IMR-90 (cell line): ENCODE measurements at regions not wholly inside any gene's neighbourhood (a gene's known extent, or its start where the extent isn't known, plus 50 kb on each side); places are given as distances from the start of the nearest gene placed in this dataset.

ENCODE experiments used
- ATAC-seq: fragments of 200-7000 bp; cut with Tn5 transposase; 2 replicates; pipeline ENCODE4 v1.9.1; 2020; ENCODE audit warnings: low read depth, mild to moderate bottlenecking, moderate library complexity
- BruUV-seq: library from RNA; stranded (reverse); fragments of 400-500 nt; replicated peaks from 2 replicates; lab custom pipeline; 2021; lab: Mats Ljungman, UMichigan
- CTCF ChIA-PET: fragments of 300-600 bp; formaldehyde crosslinking; extraction: SDS; loops from one replicate; lab custom pipeline; 2021; ENCODE audit warnings: antibody characterized with exemption; lab: Yijun Ruan, JAX
- POLR2A ChIA-PET: fragments of 300-600 bp; sonication (Branson Sonifier 250); formaldehyde crosslinking; loops from one replicate; lab custom pipeline; 2022; ENCODE audit warnings: antibody characterized with exemption; ENCODE audit not compliant: unreplicated experiment; lab: Charles Lee
- DNase-seq: peaks from one replicate; pipeline ENCODE4 v3.0.0; 2013
- H2AFZ ChIP-seq: replicated peaks from 2 replicates; pipeline ENCODE3; 2013; ENCODE audit warnings: low read length, mild to moderate bottlenecking; ENCODE audit not compliant: poor library complexity
- H2AK5ac ChIP-seq: 2 replicates; pipeline ENCODE4 v1.6.1; 2013; ENCODE audit warnings: low read depth, low read length, inconsistent platforms
- H2AK9ac ChIP-seq: replicated peaks from 2 replicates; pipeline ENCODE3; 2013; ENCODE audit warnings: mild to moderate bottlenecking, low read depth, low read length, moderate library complexity; ENCODE audit not compliant: poor library complexity
- H2BK120ac ChIP-seq: 2 replicates; pipeline ENCODE4 v1.6.1; 2013; ENCODE audit warnings: low read depth, low read length, inconsistent platforms
- H2BK15ac ChIP-seq: 3 replicates; pipeline ENCODE4 v1.6.1; 2013; ENCODE audit warnings: low read depth, low read length, inconsistent platforms
- H2BK20ac ChIP-seq: 2 replicates; pipeline ENCODE4 v1.6.1; 2013; ENCODE audit warnings: low read depth, mild to moderate bottlenecking, inconsistent platforms, low read length, moderate library complexity
- H2BK5ac ChIP-seq: 2 replicates; pipeline ENCODE4 v1.6.1; 2013; ENCODE audit warnings: mild to moderate bottlenecking, low read depth, low read length, inconsistent platforms; ENCODE audit not compliant: poor library complexity, severe bottlenecking
- H3K14ac ChIP-seq: replicated peaks from 2 replicates; pipeline ENCODE4 v1.6.1; 2013; ENCODE audit warnings: low read depth, low read length, inconsistent platforms
- H3K18ac ChIP-seq: 2 replicates; pipeline ENCODE4 v1.6.1; 2013; ENCODE audit warnings: low read depth, low read length, control low read depth
- H3K23ac ChIP-seq: 2 replicates; pipeline ENCODE4 v1.6.1; 2013; ENCODE audit warnings: low read depth, low read length, inconsistent platforms
- H3K27ac ChIP-seq: 2 replicates; pipeline ENCODE4 v1.5.1; 2013; ENCODE audit warnings: mild to moderate bottlenecking, control low read depth, low read length; ENCODE audit not compliant: insufficient read depth
- H3K27me3 ChIP-seq: 2 replicates; pipeline ENCODE4 v1.6.1; 2013; ENCODE audit warnings: low read length; ENCODE audit not compliant: control insufficient read depth, insufficient read depth
- H3K36me3 ChIP-seq: 2 replicates; pipeline ENCODE4 v1.6.1; 2013; ENCODE audit warnings: low read length, mixed read lengths; ENCODE audit not compliant: control insufficient read depth, insufficient read depth
- H3K4ac ChIP-seq: 2 replicates; pipeline ENCODE4 v1.6.1; 2013; ENCODE audit warnings: low read depth, low read length, inconsistent platforms
- H3K4me1 ChIP-seq: 2 replicates; pipeline ENCODE4 v1.6.1; 2013; ENCODE audit warnings: low read length, mixed read lengths; ENCODE audit not compliant: control insufficient read depth, insufficient read depth
- H3K4me2 ChIP-seq: 2 replicates; pipeline ENCODE4 v1.6.1; 2013; ENCODE audit warnings: low read depth, mild to moderate bottlenecking, control low read depth, low read length, moderate library complexity
- H3K4me3 ChIP-seq: 2 replicates; pipeline ENCODE4 v1.5.1; 2013; ENCODE audit warnings: low read depth, mild to moderate bottlenecking, control low read depth, low read length, moderate library complexity; ENCODE audit not compliant: insufficient read depth
- H3K56ac ChIP-seq: 2 replicates; pipeline ENCODE4 v1.6.1; 2013; ENCODE audit warnings: low read length, inconsistent platforms; ENCODE audit not compliant: insufficient read depth; ENCODE audit errors: extremely low read depth
- H3K79me1 ChIP-seq, 2 experiments: 2 replicates each; pipeline ENCODE4 v1.6.1; 2013; ENCODE audit warnings: low read length in 2 of 2, inconsistent platforms in 1 of 2, low read depth in 1 of 2
- H3K9ac ChIP-seq: 2 replicates; pipeline ENCODE4 v1.6.1; 2013; ENCODE audit warnings: low read depth, low read length, control low read depth
- H3K9me1 ChIP-seq: 2 replicates; pipeline ENCODE4 v1.6.1; 2013; ENCODE audit warnings: low read length, inconsistent platforms; ENCODE audit not compliant: insufficient read depth
- H3K9me3 ChIP-seq: 2 replicates; pipeline ENCODE4 v1.6.1; 2013; ENCODE audit warnings: low read length; ENCODE audit not compliant: control insufficient read depth, insufficient read depth
- H4K20me1 ChIP-seq: 2 replicates; pipeline ENCODE4 v1.6.1; 2013; ENCODE audit warnings: low read length, inconsistent platforms; ENCODE audit not compliant: insufficient read depth
- H4K5ac ChIP-seq: 2 replicates; pipeline ENCODE4 v1.6.1; 2013; ENCODE audit warnings: mild to moderate bottlenecking, low read depth, low read length, control low read depth
- H4K8ac ChIP-seq, 2 experiments: 2 replicates each; pipeline ENCODE4 v1.6.1; 2013; ENCODE audit warnings: low read depth in 2 of 2, low read length in 2 of 2, control low read depth in 1 of 2, inconsistent platforms in 1 of 2
- H4K91ac ChIP-seq: 2 replicates; pipeline ENCODE4 v1.6.1; 2013; ENCODE audit warnings: low read depth, low read length, inconsistent platforms; ENCODE audit not compliant: insufficient read depth
- BHLHE40 ChIP-seq: fragments of 150-350 bp; IDR thresholded peaks from 2 replicates; pipeline ENCODE4 v1.6.1; 2016; ENCODE audit warnings: mild to moderate bottlenecking, low read depth, low read length
- CEBPB ChIP-seq: IDR thresholded peaks from 2 replicates; pipeline ENCODE4 v1.6.1; 2012; ENCODE audit warnings: low read depth, low read length, improper control_type of control experiment
- CHD1 ChIP-seq: IDR thresholded peaks from 2 replicates; pipeline ENCODE4 v1.6.1; 2012; ENCODE audit warnings: low read depth, low read length, improper control_type of control experiment
- FOS ChIP-seq: fragments of 150-350 bp; IDR thresholded peaks from 2 replicates; pipeline ENCODE4 v1.6.1; 2016; ENCODE audit warnings: low read depth, low read length
- MAFK ChIP-seq: IDR thresholded peaks from 2 replicates; pipeline ENCODE4 v1.6.1; 2012; ENCODE audit warnings: low read depth, low read length, improper control_type of control experiment
- MAZ ChIP-seq: IDR thresholded peaks from 2 replicates; pipeline ENCODE4 v1.6.1; 2012; ENCODE audit warnings: low read depth, mild to moderate bottlenecking, low read length, improper control_type of control experiment, moderate library complexity, borderline replicate concordance
- NFE2L2 ChIP-seq: fragments of 150-350 bp; IDR thresholded peaks from 2 replicates; pipeline ENCODE4 v1.6.1; 2016; ENCODE audit warnings: low read depth, mild to moderate bottlenecking, low read length
- RAD21 ChIP-seq: IDR thresholded peaks from 2 replicates; pipeline ENCODE4 v1.6.1; 2012; ENCODE audit warnings: low read length, improper control_type of control experiment
- RCOR1 ChIP-seq: IDR thresholded peaks from 2 replicates; pipeline ENCODE4 v1.6.1; 2012; ENCODE audit warnings: mild to moderate bottlenecking, low read length, improper control_type of control experiment; ENCODE audit not compliant: insufficient replicate concordance
- RFX5 ChIP-seq: IDR thresholded peaks from 2 replicates; pipeline ENCODE4 v1.8.0; 2012; ENCODE audit warnings: low read depth, mild to moderate bottlenecking, low read length, moderate library complexity
- SMC3 ChIP-seq: fragments of 150-350 bp; IDR thresholded peaks from 2 replicates; pipeline ENCODE4 v1.6.1; 2016; ENCODE audit warnings: low read depth, mild to moderate bottlenecking, antibody characterized with exemption, low read length, moderate library complexity
- WGBS, 2 experiments: methylation state at CpG; one replicate each; pipeline versions ENCODE4 v1.1.5 to v1.1.7; 2013; ENCODE audit warnings: missing lambda C conversion rate in 2 of 2; ENCODE audit not compliant: insufficient read length in 1 of 2; ENCODE audit errors: extremely low coverage in 2 of 2; 5-methylcytosine and 5-hydroxymethylcytosine counted together
- dilution Hi-C: fragments of 300-500 bp; cut with HindIII; formaldehyde crosslinking; loops from one replicate; pipeline ENCODE4 v1.14.3; 2018; ENCODE audit warnings: low sequenced_read_pairs; ENCODE audit not compliant: unreplicated experiment
- in situ Hi-C: fragments of 300-500 bp; cut with MboI; formaldehyde crosslinking; loops from 3 replicates; pipeline ENCODE4 v1.14.3; 2019; ENCODE audit warnings: low sequenced_read_pairs, inconsistent platforms, mixed read lengths
- intact Hi-C: fragments of 100-400 bp; cut with micrococcal nuclease; formaldehyde crosslinking; loops from 2 replicates; pipeline ENCODE4 v1.10.0; 2022
- TF ChIP-seq, protein P1 (sequence below): fragments of 150-350 bp; IDR thresholded peaks from 2 replicates; pipeline ENCODE4 v1.6.1; 2016; ENCODE audit warnings: low read depth, mild to moderate bottlenecking, low read length, moderate library complexity, borderline replicate concordance
- TF ChIP-seq, protein P2 (sequence below): conservative IDR thresholded peaks from 2 replicates; pipeline ENCODE4 v1.5.1; 2012; ENCODE audit warnings: mild to moderate bottlenecking, low read depth, low read length, improper control_type of control experiment
- TF ChIP-seq, protein P3 (sequence below): fragments of 150-350 bp; IDR thresholded peaks from 2 replicates; pipeline ENCODE4 v1.6.1; 2017; ENCODE audit warnings: mild to moderate bottlenecking, antibody characterized with exemption, low read length, low read depth

DNA sequence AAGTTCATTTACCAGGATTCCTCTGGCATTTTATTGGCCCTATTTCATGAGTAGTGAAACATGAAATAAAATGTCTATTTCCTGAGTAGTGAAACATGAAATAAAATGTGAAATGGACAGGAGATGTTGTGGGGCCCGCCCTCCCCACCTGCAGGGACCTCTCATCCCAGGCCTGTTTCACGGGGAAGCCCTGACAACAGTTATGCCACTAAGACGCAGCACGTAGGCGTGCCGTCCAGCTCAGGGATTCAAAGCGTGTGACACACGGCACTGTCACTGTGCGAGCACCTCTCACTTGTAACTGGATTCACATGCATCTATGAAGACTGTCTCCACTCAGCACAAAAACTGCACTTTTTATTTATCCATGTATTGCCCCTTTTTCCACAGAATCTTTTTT, 83.4 kb upstream of the SNTG2 start:
- Histone ChIP-seq H2BK20ac (no peak overlapping the region), H2BK5ac (no peak overlapping the region), H3K79me1 (no peaks in the 10 kb centered on the region), H3K9me1 (no peaks in the 10 kb centered on the region), H3K4ac (no peak overlapping the region), H3K9ac (no peak overlapping the region), H2BK15ac (no peak overlapping the region), H3K23ac (no peak overlapping the region), H3K18ac (no peak overlapping the region), H3K4me1 (no peaks in the 10 kb centered on the region), H4K20me1 (no peaks in the 10 kb centered on the region), H3K4me3 (no peak overlapping the region), H3K4me2 (no peak overlapping the region), H2BK120ac (no peak overlapping the region), H3K56ac (no peak overlapping the region), H3K14ac (no peak overlapping the region), H4K91ac (no peak overlapping the region), H2AFZ (no peak overlapping the region), H3K27me3 (no peaks in the 10 kb centered on the region), H2AK5ac (no peak overlapping the region), H3K27ac (no peak overlapping the region), H3K36me3 (no peaks in the 10 kb centered on the region), H2AK9ac (no peak overlapping the region), H4K5ac (no peak overlapping the region), H3K9me3 (peaks cover 12% of the 10 kb centered on the region), H4K8ac (no peak overlapping the region)
- no TSS peak for BruUV-seq
- intact Hi-C loops, result no loop called here
- TF ChIP-seq CHD1, result no peak
- TF ChIP-seq, protein P1, sequence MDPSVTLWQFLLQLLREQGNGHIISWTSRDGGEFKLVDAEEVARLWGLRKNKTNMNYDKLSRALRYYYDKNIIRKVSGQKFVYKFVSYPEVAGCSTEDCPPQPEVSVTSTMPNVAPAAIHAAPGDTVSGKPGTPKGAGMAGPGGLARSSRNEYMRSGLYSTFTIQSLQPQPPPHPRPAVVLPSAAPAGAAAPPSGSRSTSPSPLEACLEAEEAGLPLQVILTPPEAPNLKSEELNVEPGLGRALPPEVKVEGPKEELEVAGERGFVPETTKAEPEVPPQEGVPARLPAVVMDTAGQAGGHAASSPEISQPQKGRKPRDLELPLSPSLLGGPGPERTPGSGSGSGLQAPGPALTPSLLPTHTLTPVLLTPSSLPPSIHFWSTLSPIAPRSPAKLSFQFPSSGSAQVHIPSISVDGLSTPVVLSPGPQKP, result no peak
- no peak for TF ChIP-seq FOS
- TF ChIP-seq BHLHE40, result no peak
- no peak for TF ChIP-seq RFX5
- TF ChIP-seq, protein P2, sequence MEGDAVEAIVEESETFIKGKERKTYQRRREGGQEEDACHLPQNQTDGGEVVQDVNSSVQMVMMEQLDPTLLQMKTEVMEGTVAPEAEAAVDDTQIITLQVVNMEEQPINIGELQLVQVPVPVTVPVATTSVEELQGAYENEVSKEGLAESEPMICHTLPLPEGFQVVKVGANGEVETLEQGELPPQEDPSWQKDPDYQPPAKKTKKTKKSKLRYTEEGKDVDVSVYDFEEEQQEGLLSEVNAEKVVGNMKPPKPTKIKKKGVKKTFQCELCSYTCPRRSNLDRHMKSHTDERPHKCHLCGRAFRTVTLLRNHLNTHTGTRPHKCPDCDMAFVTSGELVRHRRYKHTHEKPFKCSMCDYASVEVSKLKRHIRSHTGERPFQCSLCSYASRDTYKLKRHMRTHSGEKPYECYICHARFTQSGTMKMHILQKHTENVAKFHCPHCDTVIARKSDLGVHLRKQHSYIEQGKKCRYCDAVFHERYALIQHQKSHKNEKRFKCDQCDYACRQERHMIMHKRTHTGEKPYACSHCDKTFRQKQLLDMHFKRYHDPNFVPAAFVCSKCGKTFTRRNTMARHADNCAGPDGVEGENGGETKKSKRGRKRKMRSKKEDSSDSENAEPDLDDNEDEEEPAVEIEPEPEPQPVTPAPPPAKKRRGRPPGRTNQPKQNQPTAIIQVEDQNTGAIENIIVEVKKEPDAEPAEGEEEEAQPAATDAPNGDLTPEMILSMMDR, result no peak
- no peak for TF ChIP-seq SMC3
- TF ChIP-seq, protein P3, sequence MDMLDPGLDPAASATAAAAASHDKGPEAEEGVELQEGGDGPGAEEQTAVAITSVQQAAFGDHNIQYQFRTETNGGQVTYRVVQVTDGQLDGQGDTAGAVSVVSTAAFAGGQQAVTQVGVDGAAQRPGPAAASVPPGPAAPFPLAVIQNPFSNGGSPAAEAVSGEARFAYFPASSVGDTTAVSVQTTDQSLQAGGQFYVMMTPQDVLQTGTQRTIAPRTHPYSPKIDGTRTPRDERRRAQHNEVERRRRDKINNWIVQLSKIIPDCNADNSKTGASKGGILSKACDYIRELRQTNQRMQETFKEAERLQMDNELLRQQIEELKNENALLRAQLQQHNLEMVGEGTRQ, result no peak
- no peak for TF ChIP-seq MAFK
- TF ChIP-seq CEBPB, result no peak
- TF ChIP-seq RAD21, result no peak
- no peak for TF ChIP-seq MAZ
- TF ChIP-seq NFE2L2, result no peak
- TF ChIP-seq RCOR1, result no peak
- WGBS, 2 experiments, result 60% methylated on average over 5 of the region's 9 CpGs; no CpG with 5 or more reads in 1 of the 2 experiments
- DNase-seq (no peak), ATAC-seq (no peak)
- ChIA-PET POLR2A (no interaction called here), CTCF (no interaction called here)
- dilution Hi-C loops, result no loop called here
- in situ Hi-C loops, result no loop called here
